ENCODE measurements at regions not wholly inside any gene's neighbourhood (a gene's known extent, or its start where the extent isn't known, plus 50 kb on each side); places are given as distances from the start of the nearest gene placed in this dataset.

- TF ChIP-seq POLR2A (IDR thresholded peaks at IDR 0.05) (no peak), CTCF (IDR thresholded peaks at IDR 0.05) (no peak)
- no peak overlapping the region for H3K4me3 ChIP-seq
- DNase-seq (no peak), ATAC-seq (no peak)
- no peaks in the 10 kb centered on the region for H3K27me3 ChIP-seq
- H3K4me1 ChIP-seq = no peaks in the 10 kb centered on the region
- intact Hi-C loops (cut with DNase I) = no loop called here
- 59 to 70% methylated on average over 3 of the region's 3 CpGs for WGBS, 2 donors
- no peak overlapping the region for H3K27ac ChIP-seq
- no peaks in the 10 kb centered on the region for H3K9me3 ChIP-seq
- H3K36me3 ChIP-seq (replicated peaks in 1 of 2; ENCODE audit: insufficient read depth in 1 of 2, low read depth in 2 of 2) = no peaks in the 10 kb centered on the region
Observed at GRCh38 chr12:77630344-77630743, 200.3 kb upstream of the NAV3 start.

- intact Hi-C loops (cut with DNase I) = no loop called here
- no peaks in the 10 kb centered on the region for H3K9me3 ChIP-seq
- ATAC-seq (no peak), DNase-seq (no peak)
- no peaks in the 10 kb centered on the region for H3K4me1 ChIP-seq
- H3K27ac ChIP-seq = no peak overlapping the region
- TF ChIP-seq POLR2A (IDR thresholded peaks at IDR 0.05) (no peak), CTCF (IDR thresholded peaks at IDR 0.05) (no peak)
- no peak overlapping the region for H3K4me3 ChIP-seq
- no peaks in the 10 kb centered on the region for H3K27me3 ChIP-seq
- no peaks in the 10 kb centered on the region for H3K36me3 ChIP-seq (replicated peaks in 1 of 2; ENCODE audit: insufficient read depth in 1 of 2, low read depth in 2 of 2)
Observed at GRCh38 chr12:77629141-77629540, 201.6 kb upstream of the NAV3 start.

- Histone ChIP-seq H3K27me3 (no peaks in the 10 kb centered on the region), H3K4me3 (no peak overlapping the region), H3K27ac (no peak overlapping the region), H3K4me1 (no peaks in the 10 kb centered on the region), H3K9me3 (no peaks in the 10 kb centered on the region), H3K36me3 (replicated peaks in 1 of 2; ENCODE audit: insufficient read depth in 1 of 2, low read depth in 2 of 2) (no peaks in the 10 kb centered on the region)
- intact Hi-C loops (cut with DNase I) = no loop called here
- ATAC-seq (no peak), DNase-seq (no peak)
- WGBS, 2 donors = 61 to 70% methylated on average over 3 of the region's 3 CpGs
- no peak for TF ChIP-seq POLR2A (IDR thresholded peaks at IDR 0.05)
- TF ChIP-seq CTCF (IDR thresholded peaks at IDR 0.05) = no peak
Observed at GRCh38 chr12:77625441-77625840, 205.3 kb upstream of the NAV3 start.

GRCh38 chr12:77619425-77619824 lies 211.3 kb upstream of the NAV3 start:
- intact Hi-C loops (cut with DNase I) = no loop called here
- DNase-seq (no peak), ATAC-seq (no peak)
- no peaks in the 10 kb centered on the region for H3K4me1 ChIP-seq
- no peak overlapping the region for H3K4me3 ChIP-seq
- peaks cover 0 to 8% (median 0%) of the 10 kb centered on the region in 3 donors for H3K9me3 ChIP-seq
- 22 to 23% methylated on average over 3 of the region's 3 CpGs for WGBS, 2 donors
- H3K27ac ChIP-seq = no peak overlapping the region
- H3K27me3 ChIP-seq = no peaks in the 10 kb centered on the region
- no peaks in the 10 kb centered on the region for H3K36me3 ChIP-seq (replicated peaks in 1 of 2; ENCODE audit: insufficient read depth in 1 of 2, low read depth in 2 of 2)
- no peak for TF ChIP-seq POLR2A (IDR thresholded peaks at IDR 0.05)
- no peak for TF ChIP-seq CTCF (IDR thresholded peaks at IDR 0.05)

GRCh38 chr12:77617818-77618217 lies 212.9 kb upstream of the NAV3 start:
- DNase-seq (no peak), ATAC-seq (no peak)
- intact Hi-C loops (cut with DNase I) = no loop called here
- no peaks in the 10 kb centered on the region for H3K4me1 ChIP-seq
- H3K4me3 ChIP-seq = no peak overlapping the region
- no peaks in the 10 kb centered on the region for H3K27me3 ChIP-seq
- 89 to 100% methylated on average over 1 of the region's 1 CpG for WGBS, 2 donors
- TF ChIP-seq CTCF (IDR thresholded peaks at IDR 0.05) (no peak), POLR2A (IDR thresholded peaks at IDR 0.05) (no peak)
- no peaks in the 10 kb centered on the region for H3K36me3 ChIP-seq (replicated peaks in 1 of 2; ENCODE audit: insufficient read depth in 1 of 2, low read depth in 2 of 2)
- no peak overlapping the region for H3K27ac ChIP-seq
- H3K9me3 ChIP-seq = peaks cover 0 to 8% (median 0%) of the 10 kb centered on the region in 3 donors
